PC-9 (cell line): ENCODE measurements at regions not wholly inside any gene's neighbourhood (a gene's known extent, or its start where the extent isn't known, plus 50 kb on each side); places are given as distances from the start of the nearest gene placed in this dataset.

ENCODE experiments used
- EZH2 ChIP-seq: fragments of 200-600 bp; sonication (generic); IDR thresholded peaks from 2 replicates; pipeline ENCODE4 v1.8.0; 2017; ENCODE audit warnings: antibody characterized with exemption, low read depth
- TF ChIP-seq, protein P1 (sequence below): fragments of 200-600 bp; sonication (generic); conservative IDR thresholded peaks from 2 replicates; pipeline ENCODE4 v1.6.1; 2017; ENCODE audit warnings: mixed run types, antibody characterized with exemption, mild to moderate bottlenecking, moderate library complexity

DNA sequence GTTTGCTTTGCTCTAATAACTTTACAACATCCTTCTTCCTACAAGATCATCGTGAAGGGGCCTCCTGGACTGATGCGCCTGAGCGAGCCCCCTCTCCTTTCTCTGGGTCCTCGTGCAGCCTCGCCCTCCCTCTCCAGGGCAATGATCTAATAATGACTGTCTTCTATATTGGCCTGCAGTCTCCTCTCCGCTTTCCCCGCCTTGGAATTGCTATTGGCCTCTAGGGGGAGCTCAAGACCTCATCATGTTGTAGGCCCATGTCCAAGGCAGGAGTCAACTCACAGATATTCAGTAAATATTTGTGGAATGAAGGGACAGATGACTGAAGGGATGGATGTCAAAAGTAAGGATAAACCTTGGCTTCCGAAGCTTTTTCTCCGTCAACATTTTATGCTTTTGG lies 1180.3 kb downstream of the TYW1 start:
- TF ChIP-seq, protein P1, sequence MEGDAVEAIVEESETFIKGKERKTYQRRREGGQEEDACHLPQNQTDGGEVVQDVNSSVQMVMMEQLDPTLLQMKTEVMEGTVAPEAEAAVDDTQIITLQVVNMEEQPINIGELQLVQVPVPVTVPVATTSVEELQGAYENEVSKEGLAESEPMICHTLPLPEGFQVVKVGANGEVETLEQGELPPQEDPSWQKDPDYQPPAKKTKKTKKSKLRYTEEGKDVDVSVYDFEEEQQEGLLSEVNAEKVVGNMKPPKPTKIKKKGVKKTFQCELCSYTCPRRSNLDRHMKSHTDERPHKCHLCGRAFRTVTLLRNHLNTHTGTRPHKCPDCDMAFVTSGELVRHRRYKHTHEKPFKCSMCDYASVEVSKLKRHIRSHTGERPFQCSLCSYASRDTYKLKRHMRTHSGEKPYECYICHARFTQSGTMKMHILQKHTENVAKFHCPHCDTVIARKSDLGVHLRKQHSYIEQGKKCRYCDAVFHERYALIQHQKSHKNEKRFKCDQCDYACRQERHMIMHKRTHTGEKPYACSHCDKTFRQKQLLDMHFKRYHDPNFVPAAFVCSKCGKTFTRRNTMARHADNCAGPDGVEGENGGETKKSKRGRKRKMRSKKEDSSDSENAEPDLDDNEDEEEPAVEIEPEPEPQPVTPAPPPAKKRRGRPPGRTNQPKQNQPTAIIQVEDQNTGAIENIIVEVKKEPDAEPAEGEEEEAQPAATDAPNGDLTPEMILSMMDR: peak; percentile 89
- no peak for TF ChIP-seq EZH2
